ENCODE measurements at regions not wholly inside any gene's neighbourhood (a gene's known extent, or its start where the extent isn't known, plus 50 kb on each side); places are given as distances from the start of the nearest gene placed in this dataset. TPM values are rescaled to one million over a fixed set of nuclear protein-coding genes. Genes with fewer than 3 reads are reported as not detected.

GRCh38 chr11:19301361-19301760 is 60.6 kb upstream of the E2F8 start:
- no peak for DNase-seq
- no peaks in the 10 kb centered on the region for H3K4me1 ChIP-seq
- TF ChIP-seq CTCF (IDR thresholded peaks at IDR 0.05; ENCODE audit: borderline replicate concordance), result no peak
- no peaks in the 10 kb centered on the region for H3K9me3 ChIP-seq (replicated peaks)
- intact Hi-C loops (cut with micrococcal nuclease), result no loop called here
- no peaks in the 10 kb centered on the region for H3K36me3 ChIP-seq
- no peak overlapping the region for H3K27ac ChIP-seq (replicated peaks)
- H3K4me3 ChIP-seq, result no peak overlapping the region
- peaks cover 20% of the 10 kb centered on the region for H3K27me3 ChIP-seq (ENCODE audit: low read depth)

GRCh38 chr11:19294444-19294843 is 53.7 kb upstream of the E2F8 start:
- H3K27me3 ChIP-seq (ENCODE audit: low read depth), result peaks cover 22% of the 10 kb centered on the region
- H3K36me3 ChIP-seq, result no peaks in the 10 kb centered on the region
- no peaks in the 10 kb centered on the region for H3K4me1 ChIP-seq
- DNase-seq, result no peak
- no peak overlapping the region for H3K27ac ChIP-seq (replicated peaks)
- TF ChIP-seq CTCF (IDR thresholded peaks at IDR 0.05; ENCODE audit: borderline replicate concordance), result no peak
- no peak overlapping the region for H3K4me3 ChIP-seq
- intact Hi-C loops (cut with micrococcal nuclease), result no loop called here
- H3K9me3 ChIP-seq (replicated peaks), result no peaks in the 10 kb centered on the region

GRCh38 chr11:19291064-19291463 is 50.3 kb upstream of the E2F8 start:
- Histone ChIP-seq H3K9me3 (replicated peaks) (no peaks in the 10 kb centered on the region), H3K36me3 (no peaks in the 10 kb centered on the region), H3K27ac (replicated peaks) (no peak overlapping the region), H3K4me1 (no peaks in the 10 kb centered on the region), H3K4me3 (no peak overlapping the region), H3K27me3 (ENCODE audit: low read depth) (peaks cover 5% of the 10 kb centered on the region)
- no peak for DNase-seq
- TF ChIP-seq CTCF (IDR thresholded peaks at IDR 0.05; ENCODE audit: borderline replicate concordance), result no peak
- intact Hi-C loops (cut with micrococcal nuclease), result no loop called here

Small RNAs in the stretch of these regions (microRNA-seq; reads per million reads assigned to microRNA genes)
- not detected for gene MIR4486
